H9 (cell line): ENCODE measurements at regions not wholly inside any gene's neighbourhood (a gene's known extent, or its start where the extent isn't known, plus 50 kb on each side); places are given as distances from the start of the nearest gene placed in this dataset.

Experiments used
- DNase-seq: peaks from one replicate; pipeline ENCODE4 v3.0.0-alpha.2; 2017
- H2AFZ ChIP-seq: one replicate; pipeline ENCODE4 v1.6.1; 2013; ENCODE audit warnings: mild to moderate bottlenecking, low read length, control low read depth, moderate library complexity
- H2AK5ac ChIP-seq: 2 replicates; pipeline ENCODE4 v1.6.1; 2013; ENCODE audit warnings: low read length, control low read depth, mixed read lengths; ENCODE audit not compliant: insufficient read length
- H2BK120ac ChIP-seq: one replicate; pipeline ENCODE4 v1.6.1; 2013; ENCODE audit warnings: low read depth, mild to moderate bottlenecking, low read length, control low read depth, inconsistent platforms; ENCODE audit not compliant: poor library complexity, severe bottlenecking
- H2BK12ac ChIP-seq: 2 replicates; pipeline ENCODE4 v1.6.1; 2013; ENCODE audit warnings: low read length, control low read depth, mixed read lengths, low read depth; ENCODE audit not compliant: insufficient read length
- H2BK15ac ChIP-seq: 2 replicates; pipeline ENCODE4 v1.6.1; 2013; ENCODE audit warnings: low read depth, low read length, control low read depth
- H2BK20ac ChIP-seq: one replicate; pipeline ENCODE4 v1.6.1; 2013; ENCODE audit warnings: low read depth, mild to moderate bottlenecking, low read length, control low read depth, inconsistent platforms; ENCODE audit not compliant: poor library complexity, severe bottlenecking
- H2BK5ac ChIP-seq: 2 replicates; pipeline ENCODE4 v1.6.1; 2013; ENCODE audit warnings: low read length, control low read depth, mixed read lengths; ENCODE audit not compliant: insufficient read length
- H3K14ac ChIP-seq: 2 replicates; pipeline ENCODE4 v1.6.1; 2013; ENCODE audit warnings: low read length, control low read depth; ENCODE audit not compliant: insufficient read depth
- H3K18ac ChIP-seq: 2 replicates; pipeline ENCODE4 v1.6.1; 2013; ENCODE audit warnings: low read depth, mild to moderate bottlenecking, mixed read lengths, low read length, control low read depth; ENCODE audit not compliant: insufficient read length
- H3K23ac ChIP-seq: 2 replicates; pipeline ENCODE4 v1.6.1; 2013; ENCODE audit warnings: low read length, control low read depth, mixed read lengths, low read depth; ENCODE audit not compliant: insufficient read length
- H3K23me2 ChIP-seq: 2 replicates; pipeline ENCODE4 v1.6.1; 2013; ENCODE audit warnings: low read depth, mild to moderate bottlenecking, mixed read lengths, low read length, control low read depth; ENCODE audit not compliant: insufficient read length, poor library complexity, severe bottlenecking
- H3K27ac ChIP-seq: 2 replicates; pipeline ENCODE4 v1.5.1; 2013; ENCODE audit warnings: low read length, control low read depth, mixed read lengths, low read depth; ENCODE audit not compliant: insufficient read length
- H3K27me3 ChIP-seq: 2 replicates; pipeline ENCODE4 v1.6.1; 2013; ENCODE audit warnings: low read length, control low read depth, inconsistent platforms; ENCODE audit not compliant: insufficient read depth
- H3K4ac ChIP-seq: 2 replicates; pipeline ENCODE4 v1.6.1; 2013; ENCODE audit warnings: low read depth, mild to moderate bottlenecking, control low read depth, inconsistent platforms, low read length, moderate library complexity
- H3K4me1 ChIP-seq: 2 replicates; pipeline ENCODE4 v1.6.1; 2013; ENCODE audit warnings: low read length, control low read depth, inconsistent platforms; ENCODE audit not compliant: insufficient read depth
- H3K4me2 ChIP-seq: 2 replicates; pipeline ENCODE4 v1.6.1; 2013; ENCODE audit warnings: low read length, control low read depth, mixed read lengths; ENCODE audit not compliant: insufficient read length, insufficient read depth
- H3K56ac ChIP-seq: 2 replicates; pipeline ENCODE4 v1.6.1; 2013; ENCODE audit warnings: low read depth, mild to moderate bottlenecking, mixed read lengths, low read length, control low read depth; ENCODE audit not compliant: insufficient read length
- H3K79me1 ChIP-seq: 2 replicates; pipeline ENCODE4 v1.6.1; 2013; ENCODE audit warnings: low read depth, mild to moderate bottlenecking, moderate library complexity, low read length, control low read depth, inconsistent platforms; ENCODE audit not compliant: insufficient read depth, poor library complexity, severe bottlenecking
- H3K79me2 ChIP-seq: 2 replicates; pipeline ENCODE4 v1.6.1; 2013; ENCODE audit warnings: low read length, control low read depth, inconsistent platforms; ENCODE audit not compliant: insufficient read depth
- H3K9ac ChIP-seq: 2 replicates; pipeline ENCODE4 v1.6.1; 2013; ENCODE audit warnings: low read length, control low read depth, mixed read lengths; ENCODE audit not compliant: insufficient read length; ENCODE audit errors: extremely low read depth
- H3K9me3 ChIP-seq: one replicate; pipeline ENCODE4 v1.6.1; 2013; ENCODE audit warnings: low read depth, low read length, inconsistent platforms; ENCODE audit not compliant: control insufficient read depth
- H3T11ph ChIP-seq: one replicate; pipeline ENCODE4 v1.6.1; 2013; ENCODE audit warnings: mild to moderate bottlenecking, low read length, control low read depth, inconsistent platforms
- H4K20me1 ChIP-seq: one replicate; pipeline ENCODE4 v1.6.1; 2013; ENCODE audit not compliant: control insufficient read depth, insufficient read length, insufficient read depth
- H4K5ac ChIP-seq: 2 replicates; pipeline ENCODE4 v1.6.1; 2013; ENCODE audit warnings: low read depth, mild to moderate bottlenecking, mixed read lengths, low read length, control low read depth; ENCODE audit not compliant: insufficient read length
- H4K8ac ChIP-seq: replicated peaks from 2 replicates; pipeline ENCODE4 v1.6.1; 2013; ENCODE audit warnings: low read length, control low read depth, mixed read lengths, low read depth; ENCODE audit not compliant: insufficient read length
- H4K91ac ChIP-seq: 2 replicates; pipeline ENCODE4 v1.6.1; 2013; ENCODE audit warnings: low read depth, mild to moderate bottlenecking, moderate library complexity, mixed read lengths, low read length, control low read depth; ENCODE audit not compliant: insufficient read length
- H3K27ac Mint-ChIP-seq, 3 experiments: 2 replicates in 2 of 3; 3 replicates in 1 of 3; pipeline ENCODE4 v1.8.0; 2020 to 2021; ENCODE audit warnings: mixed read lengths in 3 of 3, mild to moderate bottlenecking in 1 of 3, moderate library complexity in 1 of 3
- H3K27me3 Mint-ChIP-seq: 2 replicates; pipeline ENCODE4 v1.8.0; 2021; ENCODE audit warnings: low read depth, mild to moderate bottlenecking, moderate library complexity, mixed read lengths
- H3K36me3 Mint-ChIP-seq, 3 experiments: 2 replicates in 2 of 3; 3 replicates in 1 of 3; pipeline ENCODE4 v1.8.0; 2020 to 2021; ENCODE audit warnings: low read depth in 3 of 3, mixed read lengths in 3 of 3; ENCODE audit not compliant: insufficient read depth in 1 of 3
- H3K4me1 Mint-ChIP-seq, 2 experiments: 2 replicates each; pipeline ENCODE4 v1.8.0; 2020; ENCODE audit warnings: mixed read lengths in 2 of 2
- H3K4me3 Mint-ChIP-seq, 2 experiments: 2 replicates in 1 of 2; 3 replicates in 1 of 2; pipeline ENCODE4 v1.8.0; 2020 to 2021; ENCODE audit warnings: mild to moderate bottlenecking in 2 of 2, mixed read lengths in 2 of 2, moderate library complexity in 1 of 2
- H3K9me3 Mint-ChIP-seq, 2 experiments: 2 replicates in 1 of 2; 3 replicates in 1 of 2; pipeline ENCODE4 v1.8.0; 2020; ENCODE audit warnings: mild to moderate bottlenecking in 2 of 2, mixed read lengths in 2 of 2, moderate library complexity in 1 of 2
- CTCF ChIP-seq: fragments of 200-600 bp; sonication (generic); conservative IDR thresholded peaks from 3 replicates; pipeline ENCODE4 v1.8.0; 2021; ENCODE audit warnings: antibody characterized with exemption, mild to moderate bottlenecking
- WGBS: extraction: QIAGEN DNeasy Blood & Tissue Kit; methylation state at CpG from one replicate; pipeline ENCODE4 v1.1.7; 2013; ENCODE audit warnings: missing lambda C conversion rate, low lambda C conversion rate, mixed read lengths; ENCODE audit not compliant: insufficient read length; ENCODE audit errors: extremely low coverage; 5-methylcytosine and 5-hydroxymethylcytosine counted together

- no peaks in the 10 kb centered on the region for H4K20me1 ChIP-seq
- H4K91ac ChIP-seq = no peak overlapping the region
- no CpG with 5 or more reads among the region's 9 CpGs for WGBS
- H4K5ac ChIP-seq = no peak overlapping the region
- H3K9me3 ChIP-seq = no peaks in the 10 kb centered on the region
- no peak for DNase-seq
- no peak for TF ChIP-seq CTCF
- Mint-ChIP-seq H3K4me1 (peaks cover 0 to 5% of the 10 kb centered on the region in 2 experiments; a peak in 1 of 4 replicates), H3K36me3 (peaks cover 0 to 13% (median 0%) of the 10 kb centered on the region in 3 experiments; a peak in 2 of 7 replicates), H3K27ac (no peak overlapping the region), H3K9me3 (peaks cover 7 to 11% of the 10 kb centered on the region in 2 experiments), H3K4me3 (no peak overlapping the region), H3K27me3 (peaks cover 55% of the 10 kb centered on the region)
- no peaks in the 10 kb centered on the region for H3K79me1 ChIP-seq
- H3K9ac ChIP-seq = no peak overlapping the region
- no peak overlapping the region for H3K18ac ChIP-seq
- no peak overlapping the region for H3K27ac ChIP-seq
- no peak overlapping the region for H3T11ph ChIP-seq
- no peak overlapping the region for H2BK15ac ChIP-seq
- no peaks in the 10 kb centered on the region for H3K23me2 ChIP-seq
- H3K79me2 ChIP-seq = no peaks in the 10 kb centered on the region
- H2BK20ac ChIP-seq = no peak overlapping the region
- H3K4me2 ChIP-seq = no peak overlapping the region
- no peak overlapping the region for H2BK5ac ChIP-seq
- H2AFZ ChIP-seq = no peak overlapping the region
- no peaks in the 10 kb centered on the region for H3K27me3 ChIP-seq
- H2AK5ac ChIP-seq = no peak overlapping the region
- no peak overlapping the region for H2BK120ac ChIP-seq
- no peak overlapping the region; the same call in 1 of the 2 replicates for H3K14ac ChIP-seq
- H3K23ac ChIP-seq = no peak overlapping the region
- H3K4ac ChIP-seq = no peak overlapping the region
- H4K8ac ChIP-seq = no peak overlapping the region
- no peaks in the 10 kb centered on the region for H3K4me1 ChIP-seq
- H3K56ac ChIP-seq = no peak overlapping the region
- H2BK12ac ChIP-seq = no peak overlapping the region
These were observed 213.3 kb downstream of the SH3BP4 start for GRCh38 chr2:235165136-235165535.
